ENCODE measurements at regions not wholly inside any gene's neighbourhood (a gene's known extent, or its start where the extent isn't known, plus 50 kb on each side); places are given as distances from the start of the nearest gene placed in this dataset.
A peak's percentile ranks its signal among the peaks of the same experiment; 100 is the strongest.

DNA sequence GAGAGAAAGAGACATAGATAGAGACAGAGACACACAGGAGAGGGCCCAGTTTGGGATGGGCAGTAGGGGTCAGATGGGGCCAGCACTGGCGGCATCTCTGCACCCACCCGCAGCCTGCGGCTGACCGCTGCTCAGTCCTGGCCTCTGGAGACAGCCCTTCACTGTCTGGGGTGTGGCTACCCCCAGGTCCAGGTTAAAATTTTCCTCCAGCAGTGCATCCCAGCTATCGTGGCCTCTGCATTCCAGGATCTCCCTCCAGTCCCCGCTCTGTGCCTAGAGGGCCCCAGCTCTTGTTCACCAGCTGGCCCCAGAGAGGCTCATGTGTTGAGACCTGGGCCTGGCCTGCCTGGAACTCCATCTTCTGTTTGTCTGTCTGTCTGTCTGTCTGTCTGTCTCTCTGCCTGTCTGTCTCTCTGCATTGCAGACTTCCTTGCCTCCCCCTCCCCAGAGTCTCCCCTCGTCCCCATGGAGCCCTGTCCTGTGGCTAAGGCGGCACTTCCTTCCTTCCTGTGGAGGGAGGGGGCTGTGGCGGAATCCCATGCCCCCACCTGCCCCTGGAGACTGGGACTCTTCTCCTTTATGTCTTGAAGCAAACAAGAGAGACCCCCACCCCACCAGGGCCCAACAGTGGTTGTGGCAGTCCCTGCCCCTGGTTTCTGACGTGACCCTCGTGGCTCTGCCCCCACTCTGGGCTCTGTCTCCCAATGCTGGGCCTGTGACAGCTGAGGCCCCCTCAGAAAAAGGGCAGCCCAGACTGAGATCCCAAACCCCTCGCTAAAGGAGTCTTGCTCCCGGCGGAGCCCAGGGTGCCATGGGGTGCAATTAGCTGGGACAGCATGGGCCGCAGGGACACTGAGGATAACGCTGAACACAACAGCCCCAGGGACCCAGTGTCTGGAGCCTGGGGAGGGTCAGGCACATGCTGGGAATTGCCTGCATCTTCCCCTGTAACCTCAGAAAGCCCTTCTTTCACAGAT, 241.8 kb downstream of the NPHP4 start:
- Histone ChIP-seq H3K4me3 (ENCODE audit: control insufficient read depth in 1 of 7, extremely low read depth in 1 of 7, insufficient read depth in 4 of 7, low read depth in 2 of 7, low read length in 6 of 7) (peak overlapping the region in 1 of 7 experiments; percentile 1), H3K4me1 (ENCODE audit: control extremely low read depth in 1 of 4, control insufficient read depth in 4 of 4, insufficient read depth in 4 of 4, low read length in 3 of 4) (peaks cover 0 to 21% (median 10%) of the 10 kb centered on the region in 4 experiments), H3K27me3 (replicated peaks in 2 of 5; ENCODE audit: control insufficient read depth in 4 of 5, insufficient read depth in 5 of 5, low read length in 4 of 5) (peaks cover 0 to 4% (median 0%) of the 10 kb centered on the region in 5 experiments), H3K27ac (ENCODE audit: insufficient read depth in 1 of 2, low read depth in 1 of 2, low read length in 2 of 2, poor library complexity in 1 of 2, severe bottlenecking in 2 of 2) (no peak overlapping the region), H3K36me3 (ENCODE audit: control insufficient read depth in 4 of 4, insufficient read depth in 4 of 4, low read length in 3 of 4) (no peaks in the 10 kb centered on the region), H3K9me3 (ENCODE audit: control extremely low read depth in 1 of 5, control insufficient read depth in 4 of 5, insufficient read depth in 2 of 5, low read depth in 1 of 5, low read length in 4 of 5) (no peaks in the 10 kb centered on the region)
- ChIA-PET CTCF (no interaction called here), POLR2A (no interaction called here)
- DNase-seq: no peak
- WGBS (ENCODE audit: insufficient coverage): 84% methylated on average over 14 of the region's 16 CpGs

DNA sequence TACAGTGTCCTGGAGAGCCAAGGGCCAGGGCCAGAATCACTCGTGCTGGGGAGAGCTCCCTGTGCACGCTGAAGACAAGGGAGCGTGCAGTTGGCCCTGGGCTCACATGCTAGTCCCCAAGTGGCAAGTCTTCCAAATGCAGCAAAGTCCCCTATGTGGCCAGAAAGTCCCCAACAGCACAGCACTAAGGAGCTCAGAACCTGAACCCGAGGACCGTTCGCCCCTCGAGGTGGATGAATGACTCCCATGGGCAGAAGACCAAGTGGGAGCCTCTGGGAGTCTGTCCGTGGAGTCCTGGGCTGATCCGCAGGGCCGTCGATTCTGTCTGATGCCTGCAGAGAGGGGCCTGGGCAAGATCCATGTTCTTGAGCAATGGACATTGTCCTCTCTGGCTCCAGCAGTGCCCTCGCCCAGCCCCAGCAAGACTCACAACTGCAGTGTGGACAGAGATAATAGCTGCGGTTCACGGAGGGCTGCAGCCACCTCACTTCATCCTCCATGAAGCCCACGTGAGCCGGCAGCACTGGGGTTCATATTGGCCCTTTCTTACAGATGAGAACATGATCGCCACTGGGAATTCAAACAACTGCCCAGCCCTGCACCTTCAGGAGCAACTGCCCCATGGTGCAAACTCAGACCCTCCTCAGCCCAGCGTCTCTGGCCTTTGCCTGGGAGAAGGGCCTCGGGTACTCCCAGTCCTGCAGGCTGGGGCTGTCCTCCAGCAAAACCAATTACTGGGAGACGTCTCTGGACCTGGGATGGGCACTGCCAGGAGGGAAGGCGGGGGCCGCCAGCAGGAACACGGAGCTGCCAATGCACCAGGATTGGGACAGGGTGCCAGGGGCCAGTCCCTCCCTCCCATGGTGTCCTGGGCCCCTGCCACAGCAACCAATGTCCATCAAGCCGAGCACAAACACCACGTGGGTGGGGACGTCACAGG, 243.7 kb downstream of the NPHP4 start:
- no peaks in the 10 kb centered on the region for H3K36me3 ChIP-seq (ENCODE audit: control insufficient read depth in 4 of 4, insufficient read depth in 4 of 4, low read length in 3 of 4)
- WGBS (ENCODE audit: insufficient coverage): 92% methylated on average over 25 of the region's 26 CpGs
- H3K9me3 ChIP-seq (ENCODE audit: control extremely low read depth in 1 of 5, control insufficient read depth in 4 of 5, insufficient read depth in 2 of 5, low read depth in 1 of 5, low read length in 4 of 5): no peaks in the 10 kb centered on the region
- CTCF ChIA-PET: no interaction called here
- peaks cover 0 to 18% (median 2%) of the 10 kb centered on the region in 5 experiments for H3K27me3 ChIP-seq (replicated peaks in 2 of 5; ENCODE audit: control insufficient read depth in 4 of 5, insufficient read depth in 5 of 5, low read length in 4 of 5)
- DNase-seq: no peak
- peaks cover 0 to 21% (median 10%) of the 10 kb centered on the region in 4 experiments for H3K4me1 ChIP-seq (ENCODE audit: control extremely low read depth in 1 of 4, control insufficient read depth in 4 of 4, insufficient read depth in 4 of 4, low read length in 3 of 4)
- no peak overlapping the region for H3K27ac ChIP-seq (ENCODE audit: insufficient read depth in 1 of 2, low read depth in 1 of 2, low read length in 2 of 2, poor library complexity in 1 of 2, severe bottlenecking in 2 of 2)
- POLR2A ChIA-PET: no interaction called here
- no peak overlapping the region for H3K4me3 ChIP-seq (ENCODE audit: control insufficient read depth in 1 of 7, extremely low read depth in 1 of 7, insufficient read depth in 4 of 7, low read depth in 2 of 7, low read length in 6 of 7)

DNA sequence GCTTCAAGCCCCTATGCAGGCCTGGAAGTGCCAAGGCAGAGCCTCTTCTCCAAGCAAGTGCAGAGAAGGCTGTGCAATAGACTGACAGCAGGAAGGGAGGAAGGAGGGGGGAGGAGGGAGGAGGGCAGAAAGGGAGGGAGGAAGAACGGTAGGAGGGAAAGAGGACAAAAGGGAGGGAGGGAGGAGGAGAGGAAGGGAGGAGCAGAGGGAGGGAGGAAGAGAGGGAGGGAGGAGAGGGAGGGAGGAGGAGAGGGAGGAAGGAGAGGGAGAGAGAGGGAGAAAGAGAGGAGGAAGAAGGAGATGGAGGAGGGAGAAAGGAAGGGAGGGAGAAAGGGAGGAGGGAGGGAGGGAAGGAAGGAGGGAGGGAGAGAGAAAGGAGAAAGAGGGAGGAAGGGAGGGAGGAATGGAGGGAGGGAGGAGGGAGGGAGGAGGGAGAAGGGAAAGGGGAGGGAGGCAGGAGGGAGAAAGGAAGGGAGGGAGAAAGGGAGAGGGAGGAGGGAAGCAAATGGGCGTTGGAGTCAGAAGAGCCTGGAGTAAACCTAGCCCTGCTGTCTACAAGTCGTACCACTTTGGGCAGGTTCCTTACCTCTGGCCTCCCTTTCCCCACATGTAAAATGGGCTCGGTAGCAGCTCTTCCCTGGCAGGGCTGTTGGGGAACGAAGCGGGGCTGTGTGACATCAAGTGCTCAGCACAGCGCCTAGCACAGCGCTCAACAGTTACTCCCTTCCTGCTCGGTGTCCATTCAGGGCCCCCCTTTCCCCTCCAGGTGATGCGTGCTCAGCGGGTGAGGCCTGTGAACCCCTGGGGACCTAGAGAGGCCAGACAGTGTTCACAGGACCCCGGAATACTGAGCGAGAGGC, 244.6 kb downstream of the NPHP4 start:
- ChIA-PET POLR2A (no interaction called here), CTCF (interaction anchor here (1.2 to 3.3 kb wide), 2 partner anchors 227 to 238 kb away, joined by 4 to 20 read pairs; no protein-coding TSS in a partner anchor)
- H3K4me1 ChIP-seq (ENCODE audit: control extremely low read depth in 1 of 4, control insufficient read depth in 4 of 4, insufficient read depth in 4 of 4, low read length in 3 of 4): peaks cover 0 to 21% (median 10%) of the 10 kb centered on the region in 4 experiments
- DNase-seq: no peak
- no peak overlapping the region for H3K4me3 ChIP-seq (ENCODE audit: control insufficient read depth in 1 of 7, extremely low read depth in 1 of 7, insufficient read depth in 4 of 7, low read depth in 2 of 7, low read length in 6 of 7)
- H3K36me3 ChIP-seq (ENCODE audit: control insufficient read depth in 4 of 4, insufficient read depth in 4 of 4, low read length in 3 of 4): no peaks in the 10 kb centered on the region
- 83% methylated on average over 10 of the region's 13 CpGs for WGBS (ENCODE audit: insufficient coverage)
- H3K9me3 ChIP-seq (ENCODE audit: control extremely low read depth in 1 of 5, control insufficient read depth in 4 of 5, insufficient read depth in 2 of 5, low read depth in 1 of 5, low read length in 4 of 5): peaks cover 0 to 2% (median 0%) of the 10 kb centered on the region in 5 experiments
- no peak overlapping the region for H3K27ac ChIP-seq (ENCODE audit: insufficient read depth in 1 of 2, low read depth in 1 of 2, low read length in 2 of 2, poor library complexity in 1 of 2, severe bottlenecking in 2 of 2)
- H3K27me3 ChIP-seq (replicated peaks in 2 of 5; ENCODE audit: control insufficient read depth in 4 of 5, insufficient read depth in 5 of 5, low read length in 4 of 5): peaks cover 0 to 26% (median 2%) of the 10 kb centered on the region in 5 experiments

DNA sequence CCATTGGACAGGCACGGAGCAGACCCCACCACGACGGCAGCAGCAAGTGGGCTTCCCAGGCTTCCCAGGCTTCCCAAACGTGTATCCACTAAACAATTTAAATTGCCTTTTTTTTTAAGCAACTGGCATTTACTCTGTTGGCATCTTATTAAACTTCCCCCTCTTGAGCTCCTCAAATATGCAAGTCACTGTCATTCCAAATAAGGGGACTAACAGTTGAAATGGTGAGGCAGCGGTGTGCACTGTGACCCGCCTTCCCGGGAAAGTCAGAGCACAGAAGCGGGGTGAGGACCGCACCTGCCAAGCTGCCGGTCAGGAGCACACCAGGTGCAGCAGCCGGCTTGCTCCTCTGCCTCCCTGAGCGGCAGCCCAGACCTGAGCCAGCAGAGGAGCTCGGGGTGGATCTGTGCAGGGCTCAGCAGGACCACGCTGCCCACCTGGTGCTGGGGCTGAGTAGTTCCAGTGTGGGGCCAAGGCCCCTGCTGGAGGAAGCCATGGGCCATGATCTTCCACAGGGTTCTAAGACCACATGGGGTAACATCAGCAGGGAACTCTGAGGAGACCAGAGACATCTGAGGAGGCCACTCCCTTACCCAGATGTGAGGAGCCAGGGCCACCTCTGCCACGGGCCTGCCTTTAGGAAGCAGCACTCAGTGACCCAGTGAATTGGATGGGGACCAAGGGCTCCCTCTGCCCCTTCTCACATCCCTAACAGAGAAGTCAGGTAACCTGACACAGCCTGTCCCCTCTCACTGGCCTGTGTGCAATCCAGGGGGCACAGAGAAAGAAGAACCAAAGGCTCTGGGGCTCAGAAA, 245.4 kb downstream of the NPHP4 start:
- ChIA-PET POLR2A (no interaction called here), CTCF (interaction anchor here (0.6 to 3.3 kb wide), 5 partner anchors 9 to 237 kb away, joined by 4 to 20 read pairs (median 5); no protein-coding TSS in a partner anchor)
- Histone ChIP-seq H3K9me3 (ENCODE audit: control extremely low read depth in 1 of 5, control insufficient read depth in 4 of 5, insufficient read depth in 2 of 5, low read depth in 1 of 5, low read length in 4 of 5) (peaks cover 0 to 3% (median 0%) of the 10 kb centered on the region in 5 experiments), H3K27ac (ENCODE audit: insufficient read depth in 1 of 2, low read depth in 1 of 2, low read length in 2 of 2, poor library complexity in 1 of 2, severe bottlenecking in 2 of 2) (no peak overlapping the region), H3K36me3 (ENCODE audit: control insufficient read depth in 4 of 4, insufficient read depth in 4 of 4, low read length in 3 of 4) (no peaks in the 10 kb centered on the region), H3K27me3 (replicated peaks in 2 of 5; ENCODE audit: control insufficient read depth in 4 of 5, insufficient read depth in 5 of 5, low read length in 4 of 5) (peaks cover 0 to 29% (median 5%) of the 10 kb centered on the region in 5 experiments), H3K4me1 (ENCODE audit: control extremely low read depth in 1 of 4, control insufficient read depth in 4 of 4, insufficient read depth in 4 of 4, low read length in 3 of 4) (peaks cover 0 to 21% (median 10%) of the 10 kb centered on the region in 4 experiments), H3K4me3 (ENCODE audit: control insufficient read depth in 1 of 7, extremely low read depth in 1 of 7, insufficient read depth in 4 of 7, low read depth in 2 of 7, low read length in 6 of 7) (peak overlapping the region in 1 of 7 experiments; percentile 19)
- 37% methylated on average over 13 of the region's 15 CpGs for WGBS (ENCODE audit: insufficient coverage)
- peak in 2 of 3 donors; percentile 31 to 43 for DNase-seq

DNA sequence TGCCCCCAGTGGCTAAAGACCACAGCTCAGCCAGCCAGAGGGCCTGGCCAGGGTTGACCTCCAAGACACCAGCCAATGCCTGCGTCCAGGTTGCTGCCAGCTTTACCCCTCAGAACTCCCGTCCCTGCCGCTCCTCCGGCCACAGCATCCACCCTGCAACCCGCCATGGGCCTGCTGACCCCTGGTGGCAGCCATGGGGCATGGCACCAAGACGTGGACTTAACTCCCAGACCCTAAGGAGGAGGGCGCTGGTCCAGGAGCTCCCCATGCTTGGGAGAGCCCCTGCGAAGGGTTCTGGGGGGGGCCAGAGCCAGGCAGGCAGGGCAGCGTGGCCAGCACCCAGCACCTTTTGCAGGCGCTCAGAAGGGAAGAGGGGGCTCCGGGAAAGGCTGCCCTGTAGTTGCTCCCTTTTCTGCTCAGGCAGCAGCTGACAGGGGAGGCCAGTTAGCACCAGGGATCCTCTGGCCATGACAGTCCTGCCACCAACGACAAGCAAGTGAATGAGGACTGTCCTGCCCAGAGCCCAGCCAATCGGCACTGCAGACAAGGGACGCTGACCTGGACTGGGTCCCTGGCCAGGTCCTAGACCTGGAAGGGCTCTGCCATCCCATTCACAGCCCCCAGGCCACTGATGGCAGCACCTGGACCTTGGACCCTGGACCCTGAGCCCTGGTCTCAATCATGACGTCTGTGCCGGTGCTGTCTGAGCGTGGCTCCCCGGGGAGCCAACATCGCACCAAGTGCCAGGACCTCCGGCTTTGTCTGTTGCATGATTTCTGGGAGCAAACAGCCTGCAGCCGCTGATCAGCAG, 246.2 kb downstream of the NPHP4 start:
- POLR2A ChIA-PET: no interaction called here
- 46% methylated on average over 17 of the region's 21 CpGs for WGBS (ENCODE audit: insufficient coverage)
- DNase-seq: peak; percentile 63 to 80 (median 74)
- no peak overlapping the region for H3K27ac ChIP-seq (ENCODE audit: insufficient read depth in 1 of 2, low read depth in 1 of 2, low read length in 2 of 2, poor library complexity in 1 of 2, severe bottlenecking in 2 of 2)
- peak overlapping the region in 1 of 7 experiments; percentile 19 for H3K4me3 ChIP-seq (ENCODE audit: control insufficient read depth in 1 of 7, extremely low read depth in 1 of 7, insufficient read depth in 4 of 7, low read depth in 2 of 7, low read length in 6 of 7)
- CTCF ChIA-PET: interaction anchor here (0.6 to 3.3 kb wide), 18 partner anchors 10 to 236 kb away, joined by 3 to 20 read pairs (median 4); no protein-coding TSS in a partner anchor
- peaks cover 0 to 36% (median 11%) of the 10 kb centered on the region in 5 experiments for H3K27me3 ChIP-seq (replicated peaks in 2 of 5; ENCODE audit: control insufficient read depth in 4 of 5, insufficient read depth in 5 of 5, low read length in 4 of 5)
- H3K36me3 ChIP-seq (ENCODE audit: control insufficient read depth in 4 of 4, insufficient read depth in 4 of 4, low read length in 3 of 4): no peaks in the 10 kb centered on the region
- peaks cover 0 to 3% (median 0%) of the 10 kb centered on the region in 5 experiments for H3K9me3 ChIP-seq (ENCODE audit: control extremely low read depth in 1 of 5, control insufficient read depth in 4 of 5, insufficient read depth in 2 of 5, low read depth in 1 of 5, low read length in 4 of 5)
- peaks cover 0 to 21% (median 10%) of the 10 kb centered on the region in 4 experiments for H3K4me1 ChIP-seq (ENCODE audit: control extremely low read depth in 1 of 4, control insufficient read depth in 4 of 4, insufficient read depth in 4 of 4, low read length in 3 of 4)
